ENCODE measurements at regions not wholly inside any gene's neighbourhood (a gene's known extent, or its start where the extent isn't known, plus 50 kb on each side); places are given as distances from the start of the nearest gene placed in this dataset.

DNA sequence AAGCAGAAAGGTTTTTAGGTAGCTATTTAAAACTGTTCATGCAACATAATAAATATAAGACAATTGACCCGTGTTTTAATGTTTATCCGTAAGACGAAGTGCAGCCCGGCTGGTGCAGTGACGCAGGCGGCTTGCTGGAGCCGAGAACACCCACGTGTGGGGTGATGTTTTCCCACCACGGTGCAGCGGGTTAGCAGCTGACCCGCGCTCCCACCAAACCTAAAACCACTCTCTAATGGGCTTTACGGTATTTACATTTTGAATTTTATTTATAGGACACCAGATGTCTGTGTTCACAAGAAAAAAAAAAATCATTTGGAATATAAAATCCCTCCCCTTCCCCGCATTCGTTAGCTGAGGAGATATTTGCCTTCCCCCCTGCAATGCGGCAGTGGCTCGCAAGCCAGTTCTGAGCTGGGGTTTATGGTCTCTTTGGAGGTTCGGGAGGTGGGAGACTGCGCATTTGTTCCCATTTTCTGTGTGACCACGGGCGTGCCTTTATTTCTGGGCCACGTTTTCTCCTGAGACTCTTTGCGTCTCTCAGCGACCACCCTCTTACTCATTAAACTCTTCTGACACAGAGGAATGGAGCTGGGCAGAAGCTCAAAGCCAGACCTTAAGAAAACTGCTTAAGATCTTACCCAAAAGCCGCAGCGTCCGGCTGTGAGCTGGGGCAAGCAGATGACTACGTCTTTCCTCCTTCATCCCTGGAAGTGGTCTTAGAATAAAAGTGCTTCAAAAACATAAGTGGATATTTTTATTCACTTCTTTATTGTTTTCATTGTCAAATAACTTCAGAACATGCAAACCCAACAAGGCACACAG, 301.1 kb downstream of the IRF8 start:
- no peak for TF ChIP-seq CTCF (IDR thresholded peaks at IDR 0.05; ENCODE audit: insufficient read depth, low read length, missing control alignments)
- no peak for DNase-seq (ENCODE audit: low read depth, low spot score)
- H3K4me3 ChIP-seq (ENCODE audit: low read depth, low read length) = no peak overlapping the region
- ChIA-PET CTCF (interaction anchor here (4.2 kb wide), 1 partner anchor 318 kb away, joined by 25 read pairs; no protein-coding TSS in a partner anchor), POLR2A (interaction anchor here (0.7 kb wide), 1 partner anchor 143 kb away, joined by 3 read pairs; no protein-coding TSS in a partner anchor)

DNA sequence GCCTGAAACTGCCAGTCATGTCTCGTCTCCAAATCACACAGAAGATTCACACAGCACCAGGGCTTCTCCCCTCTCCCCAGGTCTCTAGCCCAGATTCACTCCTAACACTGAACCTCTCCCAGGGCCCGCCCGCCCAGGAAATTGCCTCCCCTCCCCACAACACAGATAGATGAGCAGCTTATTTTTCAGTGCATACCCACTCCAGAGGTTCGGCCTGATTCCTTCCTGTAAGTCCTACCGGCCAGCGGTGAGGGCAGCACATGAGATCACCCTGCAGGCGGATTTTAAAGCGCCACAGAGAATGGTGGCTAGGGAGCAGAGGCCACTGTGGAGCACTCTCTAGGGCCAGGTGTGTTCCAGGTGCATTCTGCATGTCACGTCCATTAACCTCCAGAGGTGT, 301.8 kb downstream of the IRF8 start:
- ChIA-PET POLR2A (no interaction called here), CTCF (interaction anchor here (4.2 kb wide), 1 partner anchor 318 kb away, joined by 25 read pairs; no protein-coding TSS in a partner anchor)
- DNase-seq (ENCODE audit: low read depth, low spot score) = no peak
- TF ChIP-seq CTCF (IDR thresholded peaks at IDR 0.05; ENCODE audit: insufficient read depth, low read length, missing control alignments) = no peak
- no peak overlapping the region for H3K4me3 ChIP-seq (ENCODE audit: low read depth, low read length)

- H3K4me3 ChIP-seq (ENCODE audit: low read depth, low read length) = no peak overlapping the region
- ChIA-PET CTCF (interaction anchor here (4.2 kb wide), 1 partner anchor 317 kb away, joined by 25 read pairs; no protein-coding TSS in a partner anchor), POLR2A (no interaction called here)
- TF ChIP-seq CTCF (IDR thresholded peaks at IDR 0.05; ENCODE audit: insufficient read depth, low read length, missing control alignments) = no peak
- DNase-seq (ENCODE audit: low read depth, low spot score) = no peak
Measured at GRCh38 chr16:86201746-86202145, 302.8 kb downstream of the IRF8 start.

DNA sequence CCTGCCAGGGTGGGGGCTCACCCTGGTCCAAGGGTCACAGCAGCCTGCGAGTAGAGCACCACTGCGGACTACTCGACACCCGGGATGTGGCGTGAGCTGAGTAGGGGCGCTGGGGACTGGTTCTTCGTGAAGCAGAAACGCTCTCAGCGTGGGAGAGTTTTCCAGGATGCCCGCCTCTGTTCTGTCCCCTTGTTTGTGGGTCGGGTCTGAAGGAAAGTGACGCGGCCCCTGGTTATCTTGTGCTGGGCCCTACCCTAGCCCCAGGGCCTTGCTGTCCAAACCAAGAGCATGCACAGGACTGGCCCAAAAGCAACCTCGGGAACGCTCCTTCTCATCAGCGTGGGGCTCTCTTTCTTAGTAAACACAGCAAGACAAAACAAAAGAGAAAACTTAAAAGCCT, 303.3 kb downstream of the IRF8 start:
- TF ChIP-seq CTCF (IDR thresholded peaks at IDR 0.05; ENCODE audit: insufficient read depth, low read length, missing control alignments) = no peak
- ChIA-PET POLR2A (no interaction called here), CTCF (interaction anchor here (4.2 kb wide), 1 partner anchor 316 kb away, joined by 25 read pairs; no protein-coding TSS in a partner anchor)
- DNase-seq (ENCODE audit: low read depth, low spot score) = no peak
- no peak overlapping the region for H3K4me3 ChIP-seq (ENCODE audit: low read depth, low read length)

DNA sequence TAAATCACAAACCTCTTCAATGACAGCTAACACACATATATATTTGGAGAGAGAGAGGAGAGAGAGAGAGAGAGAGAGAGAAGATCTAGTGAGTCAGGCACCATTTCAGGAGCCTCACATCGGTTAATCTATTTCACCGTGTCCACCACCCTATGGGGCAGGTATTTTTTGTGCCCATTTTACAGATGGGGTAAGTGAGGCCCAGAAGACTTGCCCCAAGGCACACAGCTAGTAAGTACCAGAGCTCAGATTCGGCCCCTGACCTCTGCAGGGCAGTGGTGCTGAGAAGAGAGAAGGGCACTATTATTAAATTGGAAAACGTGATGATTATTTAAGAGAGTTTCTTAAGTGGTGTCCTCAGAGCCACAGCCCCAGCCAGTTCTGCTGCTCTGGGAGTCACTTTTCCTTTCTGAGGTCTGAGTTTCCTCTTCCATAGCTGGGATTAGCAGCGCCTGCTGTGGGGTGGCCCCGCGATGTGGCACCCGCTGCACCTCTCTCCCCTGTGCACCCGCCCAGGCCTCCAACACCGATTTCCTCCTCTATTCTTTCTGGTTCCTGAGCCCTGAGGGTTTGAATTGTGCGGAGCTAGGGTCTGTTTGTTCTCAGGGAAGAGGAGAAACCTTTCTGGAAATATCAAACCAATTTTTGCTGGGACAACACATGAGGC, 303.9 kb downstream of the IRF8 start:
- ChIA-PET CTCF (interaction anchor here (4.2 kb wide), 1 partner anchor 316 kb away, joined by 25 read pairs; no protein-coding TSS in a partner anchor), POLR2A (no interaction called here)
- TF ChIP-seq CTCF (IDR thresholded peaks at IDR 0.05; ENCODE audit: insufficient read depth, low read length, missing control alignments) = no peak
- H3K4me3 ChIP-seq (ENCODE audit: low read depth, low read length) = no peak overlapping the region
- DNase-seq (ENCODE audit: low read depth, low spot score) = no peak

All from AG04449 (cell line).